WTC11 (cell line): ENCODE measurements at regions not wholly inside any gene's neighbourhood (a gene's known extent, or its start where the extent isn't known, plus 50 kb on each side); places are given as distances from the start of the nearest gene placed in this dataset.

ENCODE experiments used
- ESRRA ChIP-seq: sonication (generic); formaldehyde crosslinking; IDR thresholded peaks from 2 replicates; pipeline ENCODE4 v1.8.1; 2022; ENCODE audit warnings: mild to moderate bottlenecking, missing genetic modification reagents, borderline replicate concordance
- GABPB1 ChIP-seq: sonication (generic); formaldehyde crosslinking; IDR thresholded peaks from 2 replicates; pipeline ENCODE4 v1.8.1; 2023; ENCODE audit warnings: mild to moderate bottlenecking, missing genetic modification reagents
- JUN ChIP-seq: sonication (generic); formaldehyde crosslinking; IDR thresholded peaks from 2 replicates; pipeline ENCODE4 v1.8.0; 2023; ENCODE audit warnings: mild to moderate bottlenecking, missing genetic modification reagents
- NR2C2 ChIP-seq: sonication (generic); formaldehyde crosslinking; IDR thresholded peaks from 2 replicates; pipeline ENCODE4 v1.8.0; 2022; ENCODE audit warnings: mild to moderate bottlenecking, missing genetic modification reagents
- TCF7 ChIP-seq: sonication (generic); formaldehyde crosslinking; IDR thresholded peaks from 2 replicates; pipeline ENCODE4 v1.8.0; 2022; ENCODE audit warnings: mild to moderate bottlenecking, low read depth, missing genetic modification reagents, moderate library complexity
- ZBTB21 ChIP-seq: sonication (generic); formaldehyde crosslinking; IDR thresholded peaks from 2 replicates; pipeline ENCODE4 v1.8.1; 2023; ENCODE audit warnings: mild to moderate bottlenecking, missing genetic modification reagents, borderline replicate concordance
- ZNF121 ChIP-seq: sonication (generic); formaldehyde crosslinking; IDR thresholded peaks from 2 replicates; pipeline ENCODE4 v1.8.0; 2023; ENCODE audit warnings: missing genetic modification reagents
- TF ChIP-seq, protein P1 (sequence below): fragments of 200-600 bp; IDR thresholded peaks from 2 replicates; pipeline ENCODE4 v1.8.0; 2022; ENCODE audit warnings: antibody characterized with exemption
- TF ChIP-seq, protein P2 (sequence below): sonication (generic); formaldehyde crosslinking; IDR thresholded peaks from 2 replicates; pipeline ENCODE4 v1.8.1; 2023; ENCODE audit warnings: mild to moderate bottlenecking, missing genetic modification reagents, moderate library complexity
- TF ChIP-seq, protein P3 (sequence below): sonication (generic); formaldehyde crosslinking; IDR thresholded peaks from 2 replicates; pipeline ENCODE4 v1.8.1; 2023; ENCODE audit warnings: mild to moderate bottlenecking, missing genetic modification reagents, moderate library complexity
- TF ChIP-seq, protein P4 (sequence below): sonication (generic); formaldehyde crosslinking; IDR thresholded peaks from 2 replicates; pipeline ENCODE4 v1.8.0; 2022; ENCODE audit warnings: mild to moderate bottlenecking, missing genetic modification reagents
- TF ChIP-seq, protein P5 (sequence below): sonication (generic); formaldehyde crosslinking; IDR thresholded peaks from 2 replicates; pipeline ENCODE4 v1.8.1; 2022; ENCODE audit warnings: low read depth, missing genetic modification reagents, borderline replicate concordance
- TF ChIP-seq, protein P6 (sequence below): sonication (generic); formaldehyde crosslinking; IDR thresholded peaks from 2 replicates; pipeline ENCODE4 v1.8.1; 2022; ENCODE audit warnings: missing genetic modification reagents, borderline replicate concordance

DNA sequence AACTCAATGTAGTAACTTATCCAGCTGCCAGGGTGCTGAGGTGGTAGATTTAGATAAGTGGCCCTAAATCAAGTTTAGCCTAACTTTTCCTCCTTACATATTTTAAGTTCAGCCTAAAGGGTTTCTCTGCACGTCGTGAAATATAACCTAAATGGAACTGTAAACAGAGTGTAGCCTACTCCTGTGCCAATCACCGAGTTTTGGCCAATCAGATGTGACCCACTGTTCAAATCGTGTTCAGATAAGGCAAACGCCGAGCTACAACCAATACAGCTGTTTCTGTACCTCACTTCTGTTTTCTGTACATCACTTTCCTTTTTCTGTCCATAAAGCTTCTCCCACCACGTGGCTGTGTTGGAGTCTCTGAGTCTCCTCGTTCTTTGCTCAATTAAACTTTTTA lies 904.2 kb upstream of the POT1 start:
- TF ChIP-seq, protein P1, sequence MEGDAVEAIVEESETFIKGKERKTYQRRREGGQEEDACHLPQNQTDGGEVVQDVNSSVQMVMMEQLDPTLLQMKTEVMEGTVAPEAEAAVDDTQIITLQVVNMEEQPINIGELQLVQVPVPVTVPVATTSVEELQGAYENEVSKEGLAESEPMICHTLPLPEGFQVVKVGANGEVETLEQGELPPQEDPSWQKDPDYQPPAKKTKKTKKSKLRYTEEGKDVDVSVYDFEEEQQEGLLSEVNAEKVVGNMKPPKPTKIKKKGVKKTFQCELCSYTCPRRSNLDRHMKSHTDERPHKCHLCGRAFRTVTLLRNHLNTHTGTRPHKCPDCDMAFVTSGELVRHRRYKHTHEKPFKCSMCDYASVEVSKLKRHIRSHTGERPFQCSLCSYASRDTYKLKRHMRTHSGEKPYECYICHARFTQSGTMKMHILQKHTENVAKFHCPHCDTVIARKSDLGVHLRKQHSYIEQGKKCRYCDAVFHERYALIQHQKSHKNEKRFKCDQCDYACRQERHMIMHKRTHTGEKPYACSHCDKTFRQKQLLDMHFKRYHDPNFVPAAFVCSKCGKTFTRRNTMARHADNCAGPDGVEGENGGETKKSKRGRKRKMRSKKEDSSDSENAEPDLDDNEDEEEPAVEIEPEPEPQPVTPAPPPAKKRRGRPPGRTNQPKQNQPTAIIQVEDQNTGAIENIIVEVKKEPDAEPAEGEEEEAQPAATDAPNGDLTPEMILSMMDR, result no peak
- TF ChIP-seq, protein P2, sequence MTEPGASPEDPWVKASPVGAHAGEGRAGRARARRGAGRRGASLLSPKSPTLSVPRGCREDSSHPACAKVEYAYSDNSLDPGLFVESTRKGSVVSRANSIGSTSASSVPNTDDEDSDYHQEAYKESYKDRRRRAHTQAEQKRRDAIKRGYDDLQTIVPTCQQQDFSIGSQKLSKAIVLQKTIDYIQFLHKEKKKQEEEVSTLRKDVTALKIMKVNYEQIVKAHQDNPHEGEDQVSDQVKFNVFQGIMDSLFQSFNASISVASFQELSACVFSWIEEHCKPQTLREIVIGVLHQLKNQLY (CRISPR knock-in tag), result no peak
- TF ChIP-seq, protein P3, sequence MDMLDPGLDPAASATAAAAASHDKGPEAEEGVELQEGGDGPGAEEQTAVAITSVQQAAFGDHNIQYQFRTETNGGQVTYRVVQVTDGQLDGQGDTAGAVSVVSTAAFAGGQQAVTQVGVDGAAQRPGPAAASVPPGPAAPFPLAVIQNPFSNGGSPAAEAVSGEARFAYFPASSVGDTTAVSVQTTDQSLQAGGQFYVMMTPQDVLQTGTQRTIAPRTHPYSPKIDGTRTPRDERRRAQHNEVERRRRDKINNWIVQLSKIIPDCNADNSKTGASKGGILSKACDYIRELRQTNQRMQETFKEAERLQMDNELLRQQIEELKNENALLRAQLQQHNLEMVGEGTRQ (CRISPR knock-in tag), result no peak
- TF ChIP-seq, protein P4, sequence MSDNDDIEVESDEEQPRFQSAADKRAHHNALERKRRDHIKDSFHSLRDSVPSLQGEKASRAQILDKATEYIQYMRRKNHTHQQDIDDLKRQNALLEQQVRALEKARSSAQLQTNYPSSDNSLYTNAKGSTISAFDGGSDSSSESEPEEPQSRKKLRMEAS, result no peak
- TF ChIP-seq ZBTB21 (CRISPR knock-in tag) (no peak), ZNF121 (CRISPR knock-in tag) (no peak), GABPB1 (CRISPR knock-in tag) (no peak), JUN (CRISPR knock-in tag) (no peak), TCF7 (no peak), NR2C2 (no peak), ESRRA (CRISPR knock-in tag) (no peak)
- TF ChIP-seq, protein P5, sequence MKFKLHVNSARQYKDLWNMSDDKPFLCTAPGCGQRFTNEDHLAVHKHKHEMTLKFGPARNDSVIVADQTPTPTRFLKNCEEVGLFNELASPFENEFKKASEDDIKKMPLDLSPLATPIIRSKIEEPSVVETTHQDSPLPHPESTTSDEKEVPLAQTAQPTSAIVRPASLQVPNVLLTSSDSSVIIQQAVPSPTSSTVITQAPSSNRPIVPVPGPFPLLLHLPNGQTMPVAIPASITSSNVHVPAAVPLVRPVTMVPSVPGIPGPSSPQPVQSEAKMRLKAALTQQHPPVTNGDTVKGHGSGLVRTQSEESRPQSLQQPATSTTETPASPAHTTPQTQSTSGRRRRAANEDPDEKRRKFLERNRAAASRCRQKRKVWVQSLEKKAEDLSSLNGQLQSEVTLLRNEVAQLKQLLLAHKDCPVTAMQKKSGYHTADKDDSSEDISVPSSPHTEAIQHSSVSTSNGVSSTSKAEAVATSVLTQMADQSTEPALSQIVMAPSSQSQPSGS, result no peak
- TF ChIP-seq, protein P6, sequence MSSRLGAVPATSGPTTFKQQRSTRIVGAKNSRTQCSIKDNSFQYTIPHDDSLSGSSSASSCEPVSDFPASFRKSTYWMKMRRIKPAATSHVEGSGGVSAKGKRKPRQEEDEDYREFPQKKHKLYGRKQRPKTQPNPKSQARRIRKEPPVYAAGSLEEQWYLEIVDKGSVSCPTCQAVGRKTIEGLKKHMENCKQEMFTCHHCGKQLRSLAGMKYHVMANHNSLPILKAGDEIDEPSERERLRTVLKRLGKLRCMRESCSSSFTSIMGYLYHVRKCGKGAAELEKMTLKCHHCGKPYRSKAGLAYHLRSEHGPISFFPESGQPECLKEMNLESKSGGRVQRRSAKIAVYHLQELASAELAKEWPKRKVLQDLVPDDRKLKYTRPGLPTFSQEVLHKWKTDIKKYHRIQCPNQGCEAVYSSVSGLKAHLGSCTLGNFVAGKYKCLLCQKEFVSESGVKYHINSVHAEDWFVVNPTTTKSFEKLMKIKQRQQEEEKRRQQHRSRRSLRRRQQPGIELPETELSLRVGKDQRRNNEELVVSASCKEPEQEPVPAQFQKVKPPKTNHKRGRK (CRISPR knock-in tag), result no peak
